GM12892 (cell line): ENCODE measurements at regions not wholly inside any gene's neighbourhood (a gene's known extent, or its start where the extent isn't known, plus 50 kb on each side); places are given as distances from the start of the nearest gene placed in this dataset.

Experiments used
- POLR2A ChIP-seq: IDR thresholded peaks from 2 replicates; pipeline ENCODE4 v1.6.1; 2011; ENCODE audit warnings: low read depth, low read length, control low read depth
- POLR2AphosphoS5 ChIP-seq: IDR thresholded peaks from 2 replicates; pipeline ENCODE4 v1.6.1; 2011; ENCODE audit warnings: low read depth, low read length, control low read depth

GRCh38 chr21:18937337-18937736, 533.8 kb upstream of the TMPRSS15 start:
- no peak for TF ChIP-seq POLR2A
- no peak for TF ChIP-seq POLR2AphosphoS5
